ENCODE measurements at regions not wholly inside any gene's neighbourhood (a gene's known extent, or its start where the extent isn't known, plus 50 kb on each side); places are given as distances from the start of the nearest gene placed in this dataset.

DNA sequence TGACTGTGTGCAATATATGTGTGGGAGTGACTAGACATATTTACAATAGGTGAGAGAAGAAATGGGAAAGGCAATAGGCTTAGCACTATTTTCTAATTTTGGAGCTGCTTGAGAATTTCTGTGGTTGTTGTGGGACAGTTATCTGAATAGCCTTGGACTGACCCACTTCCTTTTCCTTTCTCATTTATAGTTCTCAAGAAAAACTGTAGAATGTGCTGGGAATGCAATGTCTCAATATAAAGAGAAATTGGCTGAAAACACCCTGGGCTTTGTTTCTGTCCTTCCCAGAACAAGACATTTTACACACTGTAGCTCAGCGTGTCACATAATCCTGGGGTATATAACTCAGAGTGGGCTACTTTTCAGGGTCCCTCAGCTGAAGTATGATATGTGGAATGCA, 153.0 kb upstream of the RHOBTB1 start:
- TF ChIP-seq HIVEP1 (CRISPR knock-in tag; IDR thresholded peaks at IDR 0.05): no peak
- TF ChIP-seq PRDM15 (CRISPR knock-in tag; IDR thresholded peaks at IDR 0.05): no peak
- TF ChIP-seq ZNF292 (CRISPR knock-in tag; IDR thresholded peaks at IDR 0.05; ENCODE audit: borderline replicate concordance, low read depth): no peak
- TF ChIP-seq MXI1 (IDR thresholded peaks at IDR 0.05; ENCODE audit: borderline replicate concordance, low read depth, low read length): no peak
- no peak for TF ChIP-seq CREB3 (CRISPR knock-in tag; IDR thresholded peaks at IDR 0.05)
